Endodermal cell (in vitro differentiated cells): ENCODE measurements at regions not wholly inside any gene's neighbourhood (a gene's known extent, or its start where the extent isn't known, plus 50 kb on each side); places are given as distances from the start of the nearest gene placed in this dataset.

Experiments used
- DNase-seq: peaks from one replicate; pipeline ENCODE4 v3.0.0-alpha.2; 2017
- H3K27ac ChIP-seq: 2 replicates; pipeline ENCODE4 v1.5.1; 2013; ENCODE audit warnings: mild to moderate bottlenecking, low read depth, low read length, moderate library complexity
- H3K27me3 ChIP-seq: 2 replicates; pipeline ENCODE4 v1.6.1; 2013; ENCODE audit warnings: mild to moderate bottlenecking, low read length, moderate library complexity; ENCODE audit not compliant: insufficient read depth, control insufficient read depth, poor library complexity, severe bottlenecking
- H3K36me3 ChIP-seq: 2 replicates; pipeline ENCODE4 v1.7.0; 2013; ENCODE audit warnings: mild to moderate bottlenecking, low read length, moderate library complexity; ENCODE audit not compliant: control insufficient read depth, insufficient read depth
- H3K4me1 ChIP-seq: one replicate; pipeline ENCODE4 v1.7.0; 2013; ENCODE audit warnings: low read length; ENCODE audit not compliant: control insufficient read depth, insufficient read depth
- H3K4me3 ChIP-seq: 2 replicates; pipeline ENCODE4 v1.5.1; 2013; ENCODE audit warnings: mild to moderate bottlenecking, low read length, moderate library complexity
- H3K9ac ChIP-seq: 2 replicates; pipeline ENCODE4 v1.6.1; 2013; ENCODE audit warnings: mild to moderate bottlenecking, low read length, moderate library complexity; ENCODE audit not compliant: poor library complexity, severe bottlenecking; ENCODE audit errors: extremely low read depth
- H3K9me3 ChIP-seq: 2 replicates; pipeline ENCODE4 v1.6.1; 2013; ENCODE audit warnings: mild to moderate bottlenecking, low read length, moderate library complexity; ENCODE audit not compliant: control insufficient read depth
- H3K27ac Mint-ChIP-seq: 2 replicates; pipeline ENCODE4 v1.8.0; 2020; ENCODE audit warnings: mixed read lengths
- H3K27me3 Mint-ChIP-seq: 2 replicates; pipeline ENCODE4 v1.8.0; 2021; ENCODE audit warnings: mild to moderate bottlenecking, mixed read lengths; ENCODE audit not compliant: insufficient read depth
- H3K36me3 Mint-ChIP-seq: 2 replicates; pipeline ENCODE4 v1.8.0; 2020; ENCODE audit warnings: low read depth, mixed read lengths
- H3K4me1 Mint-ChIP-seq: 2 replicates; pipeline ENCODE4 v1.8.0; 2020; ENCODE audit warnings: mixed read lengths
- H3K4me3 Mint-ChIP-seq: 2 replicates; pipeline ENCODE4 v1.8.0; 2020; ENCODE audit warnings: mild to moderate bottlenecking, moderate library complexity, mixed read lengths
- H3K9me3 Mint-ChIP-seq: 2 replicates; pipeline ENCODE4 v1.8.0; 2020; ENCODE audit warnings: mild to moderate bottlenecking, mixed read lengths
- CTCF ChIP-seq: fragments of 200-600 bp; sonication (generic); conservative IDR thresholded peaks from 2 replicates; pipeline ENCODE4 v1.5.0; 2021; ENCODE audit warnings: antibody characterized with exemption, mild to moderate bottlenecking
- WGBS, 2 experiments: methylation state at CpG; one replicate each; pipeline versions ENCODE4 v1.1.5 to v1.1.7; 2013; ENCODE audit warnings: missing lambda C conversion rate in 2 of 2, mixed read lengths in 1 of 2; ENCODE audit not compliant: insufficient coverage in 1 of 2, insufficient read length in 1 of 2; 5-methylcytosine and 5-hydroxymethylcytosine counted together

GRCh38 chr7:142428094-142428493 is 170.2 kb upstream of the PRSS58 start:
- no peaks in the 10 kb centered on the region for H3K36me3 ChIP-seq
- H3K9me3 ChIP-seq = no peaks in the 10 kb centered on the region
- H3K4me3 Mint-ChIP-seq = no peak overlapping the region
- no peak overlapping the region for H3K9ac ChIP-seq
- H3K27me3 Mint-ChIP-seq = no peaks in the 10 kb centered on the region
- H3K27ac ChIP-seq = no peak overlapping the region
- no CpG with 5 or more reads among the region's 2 CpGs for WGBS, 2 experiments
- DNase-seq = no peak
- no peaks in the 10 kb centered on the region for H3K4me1 Mint-ChIP-seq
- H3K9me3 Mint-ChIP-seq = no peaks in the 10 kb centered on the region
- H3K4me1 ChIP-seq = no peaks in the 10 kb centered on the region
- no peak overlapping the region for H3K27ac Mint-ChIP-seq
- H3K27me3 ChIP-seq = no peaks in the 10 kb centered on the region
- H3K4me3 ChIP-seq = no peak overlapping the region
- H3K36me3 Mint-ChIP-seq = no peaks in the 10 kb centered on the region
- no peak for TF ChIP-seq CTCF

- Mint-ChIP-seq H3K4me3 (no peak overlapping the region), H3K27ac (no peak overlapping the region), H3K9me3 (no peaks in the 10 kb centered on the region), H3K36me3 (no peaks in the 10 kb centered on the region), H3K27me3 (no peaks in the 10 kb centered on the region), H3K4me1 (no peaks in the 10 kb centered on the region)
- Histone ChIP-seq H3K36me3 (no peaks in the 10 kb centered on the region), H3K9ac (no peak overlapping the region), H3K4me3 (no peak overlapping the region), H3K27ac (no peak overlapping the region), H3K27me3 (no peaks in the 10 kb centered on the region), H3K4me1 (peaks cover 3% of the 10 kb centered on the region), H3K9me3 (no peaks in the 10 kb centered on the region)
- DNase-seq = no peak
- WGBS, 2 experiments = 66 to 70% methylated on average over 5 to 8 of the region's 8 CpGs
- TF ChIP-seq CTCF = no peak
These were observed 167.4 kb upstream of the PRSS58 start for GRCh38 chr7:142425281-142425680.

GRCh38 chr7:142422621-142423020 is 164.8 kb upstream of the PRSS58 start:
- WGBS, 2 experiments = 85 to 87% methylated on average over 2 to 4 of the region's 4 CpGs
- H3K4me3 Mint-ChIP-seq = no peak overlapping the region
- no peak for TF ChIP-seq CTCF

More at GRCh38 chr7:142422621-142423020, 164.8 kb upstream of the PRSS58 start:
- Histone ChIP-seq H3K27ac (no peak overlapping the region), H3K4me1 (peaks cover 3% of the 10 kb centered on the region), H3K4me3 (no peak overlapping the region), H3K9me3 (no peaks in the 10 kb centered on the region), H3K27me3 (no peaks in the 10 kb centered on the region), H3K9ac (no peak overlapping the region), H3K36me3 (no peaks in the 10 kb centered on the region)
- Mint-ChIP-seq H3K4me1 (no peaks in the 10 kb centered on the region), H3K27me3 (no peaks in the 10 kb centered on the region), H3K36me3 (no peaks in the 10 kb centered on the region), H3K27ac (no peak overlapping the region), H3K9me3 (no peaks in the 10 kb centered on the region)
- DNase-seq = no peak
